Body of pancreas (tissue), 1 donor: ENCODE measurements at regions not wholly inside any gene's neighbourhood (a gene's known extent, or its start where the extent isn't known, plus 50 kb on each side); places are given as distances from the start of the nearest gene placed in this dataset. TPM values are rescaled to one million over a fixed set of nuclear protein-coding genes. Genes with fewer than 3 reads are reported as not detected.

ENCODE experiments used
- small RNA-seq: library from RNA; depleted of rRNA; stranded (forward); fragments of <200 nt; gene quantifications from one replicate; pipeline ENCODE3, GENCODE V24; 2016

Small RNAs in the stretch of these regions (small RNA-seq; reads per million reads assigned to genes)
- gene RF00056: not detected
